ENCODE measurements at regions not wholly inside any gene's neighbourhood (a gene's known extent, or its start where the extent isn't known, plus 50 kb on each side); places are given as distances from the start of the nearest gene placed in this dataset.
"Not testable (repeated sequence)": the region's sequence is repeated elsewhere in the genome, so short reads cannot be mapped to it uniquely, and the experiment has no call there.

GRCh38 chr1:146691798-146692197 lies 246.3 kb upstream of the NBPF12 start:
- TF ChIP-seq EHF (CRISPR knock-in tag; IDR thresholded peaks at IDR 0.05); RNF2 (IDR thresholded peaks at IDR 0.05; ENCODE audit: borderline replicate concordance, low read depth); REST (IDR thresholded peaks at IDR 0.05); CTCF (IDR thresholded peaks at IDR 0.05); EHMT2 (IDR thresholded peaks at IDR 0.05; ENCODE audit: low read depth); EP300 (IDR thresholded peaks at IDR 0.05); CBX2 (IDR thresholded peaks at IDR 0.05; ENCODE audit: borderline replicate concordance, low read depth): not testable (repeated sequence)
- TF ChIP-seq, protein P1, sequence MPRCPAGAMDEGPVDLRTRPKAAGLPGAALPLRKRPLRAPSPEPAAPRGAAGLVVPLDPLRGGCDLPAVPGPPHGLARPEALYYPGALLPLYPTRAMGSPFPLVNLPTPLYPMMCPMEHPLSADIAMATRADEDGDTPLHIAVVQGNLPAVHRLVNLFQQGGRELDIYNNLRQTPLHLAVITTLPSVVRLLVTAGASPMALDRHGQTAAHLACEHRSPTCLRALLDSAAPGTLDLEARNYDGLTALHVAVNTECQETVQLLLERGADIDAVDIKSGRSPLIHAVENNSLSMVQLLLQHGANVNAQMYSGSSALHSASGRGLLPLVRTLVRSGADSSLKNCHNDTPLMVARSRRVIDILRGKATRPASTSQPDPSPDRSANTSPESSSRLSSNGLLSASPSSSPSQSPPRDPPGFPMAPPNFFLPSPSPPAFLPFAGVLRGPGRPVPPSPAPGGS (IDR thresholded peaks at IDR 0.05): not testable (repeated sequence)
- TF ChIP-seq, protein P2, sequence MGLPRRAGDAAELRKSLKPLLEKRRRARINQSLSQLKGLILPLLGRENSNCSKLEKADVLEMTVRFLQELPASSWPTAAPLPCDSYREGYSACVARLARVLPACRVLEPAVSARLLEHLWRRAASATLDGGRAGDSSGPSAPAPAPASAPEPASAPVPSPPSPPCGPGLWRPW (IDR thresholded peaks at IDR 0.05): not testable (repeated sequence)
- TF ChIP-seq, protein P3, sequence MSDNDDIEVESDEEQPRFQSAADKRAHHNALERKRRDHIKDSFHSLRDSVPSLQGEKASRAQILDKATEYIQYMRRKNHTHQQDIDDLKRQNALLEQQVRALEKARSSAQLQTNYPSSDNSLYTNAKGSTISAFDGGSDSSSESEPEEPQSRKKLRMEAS (IDR thresholded peaks at IDR 0.05): not testable (repeated sequence)

All from A549 (cell line).